GM18519 (cell line): ENCODE measurements at regions not wholly inside any gene's neighbourhood (a gene's known extent, or its start where the extent isn't known, plus 50 kb on each side); places are given as distances from the start of the nearest gene placed in this dataset.
"Not testable (repeated sequence)": the region's sequence is repeated elsewhere in the genome, so short reads cannot be mapped to it uniquely, and the experiment has no call there.

Experiments
- ATAC-seq: cut with Tn5 transposase; IDR thresholded peaks from one replicate; pipeline ENCODE4 v1.9.1; 2021; ENCODE audit warnings: mild to moderate bottlenecking, moderate library complexity; ENCODE audit not compliant: unreplicated experiment, low FRiP score

DNA sequence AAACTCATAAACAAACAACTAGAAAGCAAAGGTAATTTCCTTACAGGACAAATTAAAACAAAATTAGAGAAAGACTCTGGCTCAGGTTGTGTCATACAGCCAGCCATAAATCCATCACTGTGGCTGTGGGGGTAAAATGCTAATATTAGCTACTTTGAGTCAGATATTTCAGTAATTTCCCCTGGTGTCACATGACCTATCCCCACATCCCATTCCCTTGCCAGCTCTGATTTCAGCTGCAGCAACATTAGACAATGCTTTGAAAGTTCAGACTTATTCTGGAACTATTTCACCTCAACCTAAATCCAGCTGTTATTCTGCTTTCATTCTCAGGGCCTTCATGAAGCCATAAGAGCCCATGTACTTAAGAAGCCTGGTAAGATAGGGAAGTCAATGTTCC lies 55.3 kb downstream of the RPL10L start:
- ATAC-seq, result no peak

GRCh38 chr14:46582826-46583225 lies 68.8 kb downstream of the RPL10L start:
- ATAC-seq, result no peak

DNA sequence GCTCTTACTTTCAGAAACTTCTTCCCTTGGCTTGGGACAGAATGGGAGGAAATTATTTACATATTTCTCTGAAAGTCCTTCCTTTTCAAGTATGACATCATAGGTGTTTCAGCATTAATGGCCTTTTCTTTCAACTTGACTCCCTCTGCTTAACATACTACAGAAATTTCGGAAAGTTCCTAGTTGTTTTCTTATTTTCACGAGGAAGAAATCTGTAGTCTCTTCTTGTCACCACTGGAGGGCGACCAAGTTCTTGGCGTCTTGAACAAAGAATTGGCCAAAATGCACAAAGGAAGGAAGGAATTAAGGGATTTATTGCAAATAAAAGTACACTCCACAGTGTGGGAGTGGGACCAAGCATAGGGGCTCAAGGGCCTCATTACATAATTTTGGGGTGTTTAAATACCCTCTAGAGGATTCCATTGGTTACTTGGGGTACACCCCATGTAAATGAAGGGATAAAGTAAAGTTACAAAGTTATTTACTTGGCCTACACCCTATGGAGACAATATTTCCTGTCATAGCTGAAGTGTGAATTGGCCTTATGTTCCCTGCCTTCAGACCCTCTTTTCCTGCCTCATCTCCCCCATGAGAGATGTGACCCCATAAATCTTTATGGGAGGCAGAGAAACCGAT lies 70.4 kb downstream of the RPL10L start:
- no peak for ATAC-seq

DNA sequence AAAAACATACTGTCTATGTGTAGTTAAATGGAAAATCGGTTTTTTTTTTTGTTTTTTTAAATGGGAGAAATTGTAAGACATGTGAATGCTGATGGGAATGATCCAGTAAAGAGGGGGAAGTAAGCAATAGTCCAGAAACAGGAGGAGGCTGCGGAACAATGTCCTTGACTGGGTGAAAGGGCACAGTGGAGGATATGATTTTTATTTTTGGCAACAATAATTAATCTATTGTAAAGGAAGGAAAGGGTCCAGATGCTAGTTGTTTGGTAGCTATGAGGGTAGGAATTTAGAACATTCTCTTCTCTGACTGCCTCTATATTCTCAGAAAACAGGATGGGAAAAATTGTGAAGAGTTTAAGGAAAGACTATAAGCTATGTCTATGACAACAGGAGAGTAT lies 76.6 kb downstream of the RPL10L start:
- no peak for ATAC-seq

DNA sequence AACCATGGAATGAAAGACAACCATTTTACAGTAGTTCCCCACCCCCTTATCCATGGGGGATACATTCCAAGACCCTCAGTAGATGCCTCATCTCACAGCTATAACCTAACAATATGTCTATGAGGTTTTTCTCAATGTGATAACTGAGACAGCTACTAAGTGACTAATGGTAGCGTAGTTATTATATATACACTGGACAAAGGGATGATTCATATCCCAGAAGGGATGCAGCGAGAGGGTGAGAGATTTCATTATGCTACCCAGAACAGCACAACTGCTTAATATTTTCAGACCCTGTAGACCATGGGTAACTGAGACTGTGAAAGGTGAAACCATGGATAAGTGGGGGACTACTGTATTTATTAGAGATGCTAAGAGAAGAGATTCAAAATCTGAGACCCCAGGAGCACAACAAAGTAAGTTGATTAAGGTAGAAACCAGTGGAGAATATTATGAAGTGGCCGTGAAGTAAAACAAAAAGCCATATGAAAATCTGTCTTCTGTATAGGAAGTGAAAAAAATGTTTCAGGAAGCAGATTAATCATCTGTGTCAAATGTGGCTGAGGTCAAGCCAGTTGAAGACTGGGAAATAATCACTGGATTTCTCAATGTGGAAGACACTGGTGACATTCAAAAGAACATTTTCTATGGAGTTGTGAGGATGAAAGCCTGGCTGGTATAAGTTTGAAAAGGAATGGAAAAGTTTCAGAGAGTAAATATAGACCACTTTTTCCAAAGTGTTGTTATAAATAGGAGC lies 77.2 kb downstream of the RPL10L start:
- ATAC-seq, result no peak

GRCh38 chr14:46573498-46573897 lies 78.1 kb downstream of the RPL10L start:
- no peak for ATAC-seq

GRCh38 chr14:46571970-46572369 lies 79.6 kb downstream of the RPL10L start:
- ATAC-seq, result no peak

DNA sequence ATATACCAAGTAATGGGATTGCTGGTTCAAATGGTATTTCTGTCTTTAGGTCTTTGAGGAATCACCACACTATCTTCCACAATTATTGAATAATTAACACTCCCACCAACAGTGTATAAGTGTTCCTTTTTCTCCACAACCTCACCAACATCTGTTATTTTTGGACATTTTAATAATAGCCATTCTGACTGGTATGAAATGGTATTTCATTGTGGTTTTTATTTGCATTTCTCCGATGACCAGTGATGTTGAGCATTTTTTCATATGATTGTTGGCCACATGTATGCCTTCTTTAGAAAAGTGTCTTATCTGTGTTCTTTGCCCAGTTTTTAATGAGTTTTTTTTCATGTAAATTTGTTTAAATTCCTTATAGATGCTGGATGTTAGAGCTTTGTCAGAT lies 83.4 kb downstream of the RPL10L start:
- not testable (repeated sequence) for ATAC-seq

- no peak for ATAC-seq
Measured at GRCh38 chr14:46550836-46551235, 100.7 kb downstream of the RPL10L start.

DNA sequence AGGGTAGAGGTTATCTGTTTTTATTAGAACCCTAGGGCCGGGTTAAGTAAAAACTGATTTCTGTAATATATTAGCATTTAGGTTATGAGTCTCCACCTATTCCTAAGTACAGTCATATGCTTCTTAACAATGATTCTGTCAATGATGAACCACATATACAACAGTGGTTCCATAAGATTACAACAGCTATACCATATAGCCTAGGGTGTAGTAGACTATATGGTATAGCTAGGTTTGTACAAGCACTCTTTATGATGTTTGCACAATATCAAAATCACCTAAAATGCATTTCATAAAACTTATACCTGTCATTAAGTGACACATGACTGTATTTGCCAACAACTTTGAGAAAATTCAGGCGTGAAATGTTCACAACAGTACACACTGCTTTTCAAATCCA lies 110.6 kb downstream of the RPL10L start:
- no peak for ATAC-seq

- ATAC-seq, result no peak
Measured at GRCh38 chr14:46519121-46519520, 132.5 kb downstream of the RPL10L start.

DNA sequence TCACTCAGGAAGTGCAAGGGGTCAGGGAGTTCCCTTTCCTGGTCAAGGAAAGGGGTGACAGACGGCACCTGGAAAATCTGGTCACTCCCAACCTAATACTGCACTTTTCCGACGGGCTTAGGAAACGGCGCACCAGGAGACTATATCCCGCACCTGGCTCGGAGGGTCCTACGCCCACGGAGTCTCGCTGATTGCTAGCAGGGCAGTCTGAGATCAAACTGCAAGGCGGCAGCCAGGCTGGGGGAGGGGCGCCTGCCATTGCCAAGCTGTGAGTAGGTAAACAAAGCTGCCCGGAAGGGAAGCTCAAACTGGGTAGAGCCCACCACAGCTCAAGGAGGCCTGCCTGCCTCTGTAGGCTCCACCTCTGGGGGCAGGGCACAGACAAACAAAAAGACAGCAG lies 142.8 kb downstream of the RPL10L start:
- not testable (repeated sequence) for ATAC-seq

- ATAC-seq, result no peak
Measured at GRCh38 chr14:46499521-46499920, 152.1 kb downstream of the RPL10L start.

GRCh38 chr14:46496409-46496808 lies 155.2 kb downstream of the RPL10L start:
- ATAC-seq, result no peak

DNA sequence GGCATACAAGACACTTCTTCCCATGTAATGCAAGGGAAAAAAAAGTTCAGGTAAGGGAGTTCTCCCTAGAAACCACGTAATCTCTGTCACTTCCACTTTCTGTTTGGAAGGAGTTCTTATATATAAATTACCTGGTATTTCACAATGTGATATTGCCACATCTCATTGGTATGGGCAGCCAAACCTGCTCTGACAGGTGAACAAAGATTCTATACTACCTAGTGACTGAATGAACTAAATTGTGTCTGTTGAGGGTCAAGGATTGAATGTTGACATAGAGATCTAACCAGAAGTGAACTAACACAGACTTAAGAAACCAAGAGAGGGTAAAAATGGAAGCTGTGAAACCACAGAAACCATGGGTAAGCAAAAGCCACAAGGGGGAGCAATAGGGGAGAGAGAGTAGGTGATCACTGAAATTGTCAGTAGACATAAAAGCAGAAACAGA lies 161.3 kb downstream of the RPL10L start:
- peak; percentile 96 for ATAC-seq

DNA sequence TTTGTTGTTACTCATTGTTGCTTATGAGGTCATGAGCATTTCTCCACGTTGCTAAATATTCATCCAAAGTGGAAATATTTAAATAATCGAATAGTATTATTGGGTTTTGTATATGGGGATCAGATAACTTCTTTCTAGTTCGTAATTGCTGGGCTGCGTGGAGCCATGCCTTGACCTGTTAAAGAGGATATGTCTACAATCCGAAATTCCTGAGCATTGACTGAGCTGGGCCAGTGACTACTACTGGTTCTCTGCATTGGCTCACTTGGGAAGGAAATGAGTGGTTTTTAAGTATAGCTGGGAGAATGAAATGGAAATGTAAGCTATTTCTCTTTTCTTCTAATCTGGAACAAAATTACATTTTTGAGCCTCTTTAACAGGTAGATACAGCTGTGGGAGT lies 163.2 kb downstream of the RPL10L start:
- no peak for ATAC-seq

DNA sequence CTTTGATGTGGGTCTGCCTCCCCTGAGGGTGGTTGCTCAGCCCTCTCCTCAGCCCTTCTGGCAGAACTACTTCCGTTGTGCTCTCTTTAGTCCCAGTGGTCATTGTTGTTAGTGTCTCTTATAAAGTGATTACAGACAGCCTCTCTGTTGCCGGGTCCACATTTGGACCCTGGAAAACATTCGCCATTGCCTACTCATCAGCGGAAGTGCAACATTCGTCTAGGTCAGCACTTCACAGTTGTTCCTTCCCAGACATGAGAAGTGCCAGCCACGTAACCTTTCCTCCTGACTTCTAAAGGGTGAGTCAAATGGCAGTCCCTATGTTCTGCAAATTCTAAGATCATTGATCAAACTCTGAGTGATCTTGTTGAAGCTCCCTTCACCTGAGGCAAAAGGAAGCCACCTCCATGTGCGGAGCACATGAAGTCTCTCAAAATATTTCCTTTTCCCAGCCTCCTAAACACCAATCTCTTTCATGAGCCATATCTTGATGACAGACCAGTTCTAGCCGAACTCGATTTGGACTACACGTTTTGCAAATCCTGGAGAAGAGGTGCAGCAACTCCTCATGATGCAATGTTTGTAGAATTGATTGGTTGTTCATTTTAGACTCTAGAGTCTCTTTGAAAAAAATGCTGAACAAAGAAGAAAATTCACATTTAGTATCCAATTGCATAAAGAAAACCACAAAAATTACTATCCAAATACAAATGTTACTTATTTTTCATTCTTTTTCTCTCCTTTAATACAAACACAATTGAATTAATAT lies 163.8 kb downstream of the RPL10L start:
- no peak for ATAC-seq

- no peak for ATAC-seq
Measured at GRCh38 chr14:46482200-46482599, 169.4 kb downstream of the RPL10L start.

- no peak for ATAC-seq
Measured at GRCh38 chr14:46480817-46481216, 170.8 kb downstream of the RPL10L start.

DNA sequence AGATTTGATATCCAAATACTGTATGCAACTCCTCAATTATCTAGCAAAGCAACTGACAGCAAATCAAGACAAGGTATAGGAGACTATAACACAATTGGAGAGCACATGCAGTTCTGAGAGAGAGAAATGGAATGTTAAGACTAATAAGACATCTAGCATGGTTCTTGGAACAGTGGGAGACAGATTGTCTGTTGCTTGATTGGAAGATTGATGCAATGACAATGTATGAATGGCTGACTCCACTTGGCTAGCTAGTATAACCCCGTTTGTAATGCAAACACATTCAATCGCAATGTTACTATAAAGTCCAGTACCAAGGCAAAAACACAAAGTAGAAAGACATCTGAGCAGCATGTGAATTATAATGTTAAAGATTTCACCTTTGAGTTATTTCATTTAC lies 179.3 kb downstream of the RPL10L start:
- no peak for ATAC-seq

- no peak for ATAC-seq
Measured at GRCh38 chr14:46464341-46464740, 187.2 kb downstream of the RPL10L start.
